Inflammatory macrophage treated with lipopolysaccharide for 1 hour (primary cell): ENCODE measurements at regions not wholly inside any gene's neighbourhood (a gene's known extent, or its start where the extent isn't known, plus 50 kb on each side); places are given as distances from the start of the nearest gene placed in this dataset.
"Not testable (repeated sequence)": the region's sequence is repeated elsewhere in the genome, so short reads cannot be mapped to it uniquely, and the experiment has no call there.

Experiments
- DNase-seq, 2 donors: peaks; one replicate each; pipeline ENCODE4 v3.0.0-alpha.2; 2020 to 2022

GRCh38 chr17:79560527-79560926, 50.3 kb downstream of the RBFOX3 start:
- no peak for DNase-seq

DNA sequence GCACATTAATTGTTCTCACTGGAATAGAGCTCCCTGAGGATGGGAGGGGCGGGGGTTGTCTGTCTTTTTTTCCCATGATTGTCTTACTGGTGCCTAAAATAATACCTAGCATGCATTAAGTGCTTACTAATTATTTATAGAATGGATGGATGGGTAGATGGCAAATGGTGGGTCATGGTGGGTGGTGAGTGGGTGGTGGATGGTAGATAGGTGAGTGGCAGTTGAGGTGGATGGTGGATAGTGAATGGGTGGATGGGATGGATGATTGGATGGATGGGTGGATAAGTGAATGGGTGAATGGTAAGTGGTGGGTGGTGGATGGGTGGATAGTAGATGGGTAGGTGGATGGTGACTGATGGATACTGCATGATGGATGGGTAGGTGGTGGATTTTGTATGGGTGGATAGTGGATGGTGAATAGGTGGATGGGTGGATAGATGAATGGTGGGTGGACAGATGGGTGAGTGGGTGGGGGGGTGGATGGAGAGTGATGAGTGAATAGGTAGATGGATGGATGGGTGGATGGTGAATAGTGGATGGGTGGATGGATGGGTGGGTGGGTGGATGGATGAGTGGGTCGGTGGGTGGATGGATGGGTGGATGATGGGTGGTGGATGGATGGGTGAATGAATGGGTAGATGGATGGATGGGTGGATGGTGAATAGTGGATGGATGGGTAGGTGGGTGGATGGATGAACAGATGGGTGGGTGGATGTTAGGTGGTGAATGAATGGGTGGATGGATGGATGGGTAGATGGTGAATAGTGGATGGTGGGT, 51.6 kb downstream of the RBFOX3 start:
- no peak for DNase-seq

- DNase-seq: no peak
Observed at GRCh38 chr17:79558091-79558900, 52.6 kb downstream of the RBFOX3 start.

DNA sequence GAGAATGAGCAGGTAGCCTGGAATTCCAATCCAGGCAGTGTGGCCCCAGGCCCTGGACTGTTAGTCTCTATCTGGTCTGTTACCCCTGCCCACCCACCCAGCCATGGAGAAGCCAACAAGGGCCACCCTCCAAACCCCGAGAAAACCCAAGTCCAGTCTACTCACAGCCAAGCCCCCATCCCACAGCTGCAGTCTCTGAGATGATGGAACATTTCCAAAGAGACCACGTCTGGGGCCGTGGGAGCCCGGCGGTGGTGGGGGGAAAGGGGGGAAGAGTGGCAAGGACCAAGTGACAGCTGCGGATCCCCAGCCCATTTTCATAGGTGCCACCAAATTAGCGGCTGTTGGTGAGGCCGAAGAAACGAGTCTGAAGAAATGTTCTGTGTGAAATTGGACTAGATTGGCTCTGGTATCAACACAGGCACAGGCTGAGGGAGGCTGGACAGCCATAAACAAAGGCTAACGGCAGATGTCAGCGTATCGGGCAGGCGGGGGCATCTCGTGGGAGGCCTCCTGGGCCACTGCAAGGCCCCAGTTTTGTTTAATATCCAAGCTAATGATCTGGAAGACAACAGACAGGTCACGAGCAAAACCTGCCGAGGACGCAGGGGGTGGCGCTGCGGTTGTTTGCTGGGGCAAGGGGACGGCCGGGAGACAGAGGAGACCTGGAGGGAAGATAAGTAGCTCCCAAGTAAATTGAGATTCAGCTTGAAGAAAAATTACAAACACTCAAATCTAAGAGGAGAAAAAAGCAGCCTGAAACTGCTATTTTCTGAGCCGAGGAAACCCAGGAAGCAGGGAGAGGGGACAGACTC, 53.4 kb downstream of the RBFOX3 start:
- no peak for DNase-seq

DNA sequence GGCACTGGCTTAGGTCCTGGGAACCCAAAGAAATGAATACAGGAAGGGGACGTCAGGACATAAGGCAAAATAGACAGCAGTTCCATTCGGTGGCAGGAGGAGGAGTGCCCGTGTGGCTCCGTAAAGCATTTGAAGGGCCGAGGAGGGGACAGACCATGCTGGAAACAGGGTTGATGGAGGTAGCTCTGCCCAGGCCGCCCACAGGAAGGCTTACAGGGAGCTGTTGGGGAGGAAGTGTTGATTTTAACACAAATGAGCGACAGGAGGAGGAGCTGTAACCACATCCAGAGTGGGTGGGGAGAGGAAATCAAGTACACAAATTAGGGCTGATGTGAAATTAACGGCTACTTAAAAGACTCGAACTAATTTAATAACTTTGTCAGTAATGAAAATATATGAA, 54.6 kb downstream of the RBFOX3 start:
- no peak for DNase-seq

- no peak for DNase-seq
Observed at GRCh38 chr17:79555543-79555942, 55.3 kb downstream of the RBFOX3 start.

GRCh38 chr17:79554346-79554745, 56.5 kb downstream of the RBFOX3 start:
- DNase-seq: not testable (repeated sequence)

DNA sequence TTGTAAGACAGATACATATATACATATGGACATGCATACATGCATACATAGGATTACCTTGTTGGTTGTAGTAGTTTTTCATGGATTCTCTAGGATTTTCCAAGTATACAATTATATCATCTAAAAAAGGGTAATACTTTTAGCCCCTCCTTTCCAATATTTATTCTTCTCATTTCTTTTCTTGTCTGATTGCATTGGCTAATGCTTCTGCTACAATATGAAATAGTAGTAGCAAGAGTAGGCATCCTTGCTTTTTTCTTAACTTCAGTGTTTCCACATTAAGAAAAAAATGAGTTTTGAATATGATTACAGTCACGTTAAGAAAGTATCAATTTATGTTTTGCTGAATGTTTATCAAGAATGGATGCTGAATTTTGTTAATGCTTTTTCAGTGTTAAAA, 58.0 kb downstream of the RBFOX3 start:
- DNase-seq: no peak

GRCh38 chr17:79552405-79552804, 58.4 kb downstream of the RBFOX3 start:
- no peak for DNase-seq

- no peak for DNase-seq
Observed at GRCh38 chr17:79549141-79549915, 61.5 kb downstream of the RBFOX3 start.

DNA sequence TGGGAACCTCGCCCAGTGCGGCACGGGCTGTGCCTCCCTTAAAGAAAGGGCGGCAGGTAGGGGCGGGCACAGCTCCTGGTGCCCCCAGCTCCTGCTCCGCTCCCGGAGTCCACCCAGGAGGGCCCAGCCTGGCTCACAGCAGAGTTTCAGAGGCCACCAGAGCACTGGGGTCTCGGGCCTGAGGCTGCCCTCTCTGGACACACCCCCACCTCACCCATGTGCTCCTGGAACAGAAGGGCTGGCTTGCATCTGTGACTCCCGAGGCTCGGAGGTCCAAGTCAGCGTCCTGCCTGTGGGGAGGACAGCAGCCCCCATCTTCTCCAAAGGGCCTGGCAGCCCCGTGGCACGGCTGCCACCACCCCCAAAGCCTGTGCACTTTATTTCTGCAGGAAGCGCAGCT, 62.7 kb downstream of the RBFOX3 start:
- DNase-seq: no peak

DNA sequence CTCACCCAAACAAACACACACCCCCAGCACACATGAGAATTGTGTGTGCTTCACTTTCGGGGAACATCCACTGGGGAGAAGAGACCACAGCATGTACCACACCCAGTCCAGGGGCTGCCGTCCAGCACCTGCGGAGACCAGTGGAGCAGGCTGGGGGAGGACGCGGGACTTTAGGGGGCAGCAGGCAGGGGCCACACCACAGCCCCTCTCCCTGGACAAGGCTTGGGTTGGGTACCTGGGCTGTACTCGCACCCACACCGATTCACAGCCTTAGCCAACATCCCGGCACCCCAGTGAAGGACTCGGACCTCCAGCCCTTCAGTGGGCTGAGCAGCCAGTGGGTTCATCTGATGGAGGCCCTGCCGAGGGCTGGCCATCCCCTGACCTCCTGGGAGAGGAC, 63.3 kb downstream of the RBFOX3 start:
- DNase-seq: no peak

- not testable (repeated sequence) for DNase-seq
Observed at GRCh38 chr17:79547171-79547570, 63.7 kb downstream of the RBFOX3 start.

DNA sequence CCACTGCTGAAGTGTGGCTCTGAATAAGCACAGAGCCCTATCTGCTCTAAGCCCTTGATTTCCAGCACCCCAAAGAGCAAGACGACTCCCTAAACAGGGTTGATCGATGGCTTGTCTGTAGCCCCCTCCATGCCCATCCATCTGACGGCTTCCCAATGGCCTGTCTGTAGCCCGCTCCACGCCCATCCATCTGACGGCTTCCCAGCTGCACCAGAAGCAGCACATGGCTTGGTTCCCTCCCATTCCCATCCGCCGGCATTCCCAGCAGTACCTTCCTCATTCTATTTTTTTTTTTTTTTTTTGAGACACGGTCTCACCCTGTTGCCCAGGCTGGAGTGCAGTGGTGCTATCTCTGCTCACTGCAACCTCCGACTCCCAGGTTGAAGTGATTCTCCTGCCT, 64.5 kb downstream of the RBFOX3 start:
- DNase-seq: no peak

GRCh38 chr17:79545251-79546005, 65.4 kb downstream of the RBFOX3 start:
- no peak for DNase-seq

- DNase-seq: no peak
Observed at GRCh38 chr17:79544142-79544914, 66.5 kb downstream of the RBFOX3 start.

- DNase-seq: no peak
Observed at GRCh38 chr17:79543531-79543930, 67.3 kb downstream of the RBFOX3 start.

GRCh38 chr17:79542718-79543117, 68.1 kb downstream of the RBFOX3 start:
- no peak for DNase-seq

DNA sequence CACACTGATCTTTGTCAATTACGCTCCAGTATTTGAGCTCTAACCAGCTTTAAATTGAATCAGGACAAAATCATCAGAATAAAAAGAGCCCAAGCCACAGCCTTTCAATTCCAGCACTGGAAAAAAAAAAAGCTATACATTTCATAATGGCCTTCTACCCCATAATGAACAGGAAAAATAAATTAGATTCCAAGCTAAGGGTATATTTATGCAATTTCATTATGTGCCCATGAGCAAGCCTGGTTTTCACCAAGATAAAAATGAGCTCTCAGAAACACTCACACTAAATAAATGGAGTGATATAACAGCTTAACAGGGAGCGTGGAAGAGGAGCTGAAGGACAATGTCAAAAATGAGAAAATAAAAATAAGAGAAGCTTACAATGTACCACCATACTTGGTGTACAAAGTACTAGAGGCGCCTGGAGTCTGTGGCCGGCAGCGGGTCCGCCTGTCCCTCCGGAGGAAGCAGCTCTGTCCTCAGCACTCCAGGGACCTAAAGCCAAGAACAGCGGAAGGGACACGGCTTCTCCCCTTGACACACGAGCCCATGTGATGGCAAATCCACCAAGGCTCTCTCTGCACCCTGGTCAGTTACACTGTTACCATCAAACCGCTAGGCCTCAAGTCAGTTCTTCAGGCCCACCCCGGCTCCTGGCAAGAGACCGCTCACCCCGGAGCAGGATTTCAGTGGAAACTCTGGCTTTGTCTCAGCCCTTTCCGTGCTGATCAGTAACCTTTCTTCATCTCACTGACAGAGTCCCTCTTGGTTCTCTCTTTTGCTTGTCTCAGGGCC, 69.6 kb downstream of the RBFOX3 start:
- DNase-seq: no peak
